ENCODE measurements at regions not wholly inside any gene's neighbourhood (a gene's known extent, or its start where the extent isn't known, plus 50 kb on each side); places are given as distances from the start of the nearest gene placed in this dataset.

DNA sequence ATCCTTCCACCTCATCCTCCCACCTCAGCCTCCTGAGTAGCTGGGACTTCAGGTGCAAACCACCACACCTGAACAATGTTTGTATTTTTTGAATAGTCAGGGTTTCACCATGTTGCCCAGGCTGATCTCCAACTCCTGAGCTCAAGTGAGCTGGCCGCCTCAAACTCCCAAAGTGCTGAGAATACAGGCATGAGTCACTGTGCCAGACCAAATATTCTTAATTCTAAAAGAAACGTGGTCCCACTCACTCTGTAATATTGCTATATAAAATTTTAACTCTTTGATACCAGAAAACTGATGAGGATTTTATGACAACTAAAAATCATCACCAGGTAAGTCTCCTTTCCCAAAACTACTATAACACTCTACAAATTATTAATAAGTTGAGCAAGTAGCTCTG lies 716.8 kb upstream of the GJE1 start:
- TF ChIP-seq CTCF (IDR thresholded peaks at IDR 0.05; ENCODE audit: poor library complexity, severe bottlenecking) (no peak), EP300 (conservative IDR thresholded peaks at IDR 0.05; ENCODE audit: poor library complexity, severe bottlenecking) (no peak), RAD21 (conservative IDR thresholded peaks at IDR 0.05) (no peak), POLR2AphosphoS5 (IDR thresholded peaks at IDR 0.05) (no peak), EZH2 (IDR thresholded peaks at IDR 0.05; ENCODE audit: borderline replicate concordance, insufficient read depth, low read length, poor library complexity, severe bottlenecking) (no peak), MXI1 (conservative IDR thresholded peaks at IDR 0.05; ENCODE audit: poor library complexity, severe bottlenecking) (no peak), TAF1 (IDR thresholded peaks at IDR 0.05; ENCODE audit: low read depth) (no peak)
- TF ChIP-seq, protein P1, sequence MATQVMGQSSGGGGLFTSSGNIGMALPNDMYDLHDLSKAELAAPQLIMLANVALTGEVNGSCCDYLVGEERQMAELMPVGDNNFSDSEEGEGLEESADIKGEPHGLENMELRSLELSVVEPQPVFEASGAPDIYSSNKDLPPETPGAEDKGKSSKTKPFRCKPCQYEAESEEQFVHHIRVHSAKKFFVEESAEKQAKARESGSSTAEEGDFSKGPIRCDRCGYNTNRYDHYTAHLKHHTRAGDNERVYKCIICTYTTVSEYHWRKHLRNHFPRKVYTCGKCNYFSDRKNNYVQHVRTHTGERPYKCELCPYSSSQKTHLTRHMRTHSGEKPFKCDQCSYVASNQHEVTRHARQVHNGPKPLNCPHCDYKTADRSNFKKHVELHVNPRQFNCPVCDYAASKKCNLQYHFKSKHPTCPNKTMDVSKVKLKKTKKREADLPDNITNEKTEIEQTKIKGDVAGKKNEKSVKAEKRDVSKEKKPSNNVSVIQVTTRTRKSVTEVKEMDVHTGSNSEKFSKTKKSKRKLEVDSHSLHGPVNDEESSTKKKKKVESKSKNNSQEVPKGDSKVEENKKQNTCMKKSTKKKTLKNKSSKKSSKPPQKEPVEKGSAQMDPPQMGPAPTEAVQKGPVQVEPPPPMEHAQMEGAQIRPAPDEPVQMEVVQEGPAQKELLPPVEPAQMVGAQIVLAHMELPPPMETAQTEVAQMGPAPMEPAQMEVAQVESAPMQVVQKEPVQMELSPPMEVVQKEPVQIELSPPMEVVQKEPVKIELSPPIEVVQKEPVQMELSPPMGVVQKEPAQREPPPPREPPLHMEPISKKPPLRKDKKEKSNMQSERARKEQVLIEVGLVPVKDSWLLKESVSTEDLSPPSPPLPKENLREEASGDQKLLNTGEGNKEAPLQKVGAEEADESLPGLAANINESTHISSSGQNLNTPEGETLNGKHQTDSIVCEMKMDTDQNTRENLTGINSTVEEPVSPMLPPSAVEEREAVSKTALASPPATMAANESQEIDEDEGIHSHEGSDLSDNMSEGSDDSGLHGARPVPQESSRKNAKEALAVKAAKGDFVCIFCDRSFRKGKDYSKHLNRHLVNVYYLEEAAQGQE (IDR thresholded peaks at IDR 0.05; ENCODE audit: borderline replicate concordance), result no peak

All from neural cell (in vitro differentiated cells).